ENCODE measurements at regions not wholly inside any gene's neighbourhood (a gene's known extent, or its start where the extent isn't known, plus 50 kb on each side); places are given as distances from the start of the nearest gene placed in this dataset.

DNA sequence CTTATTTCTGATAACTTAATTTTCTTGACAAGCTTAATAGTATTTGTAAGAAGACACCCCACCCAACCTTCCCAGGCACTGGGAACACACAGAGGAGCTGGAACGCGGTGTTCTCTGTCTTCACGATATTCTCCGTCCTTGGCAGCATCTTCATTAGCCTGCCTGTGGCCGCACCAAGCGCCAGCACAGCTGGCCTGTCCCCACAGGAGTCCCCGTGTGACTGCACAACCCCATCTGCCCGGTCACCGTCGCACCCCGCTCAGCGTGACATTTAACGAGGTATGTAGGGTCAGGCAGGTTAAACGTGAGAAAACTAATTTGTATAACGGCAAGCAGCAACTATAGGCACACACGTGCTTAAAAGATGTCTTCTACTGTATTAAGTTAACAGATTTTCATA, 293.3 kb downstream of the BRD1 start:
- H3K36me3 Mint-ChIP-seq (ENCODE audit: low read depth), result peaks cover 31% of the 10 kb centered on the region
- H3K9me3 Mint-ChIP-seq, result no peaks in the 10 kb centered on the region
- no peaks in the 10 kb centered on the region for H3K27me3 Mint-ChIP-seq
- no peak overlapping the region for H3K27ac Mint-ChIP-seq
- no peaks in the 10 kb centered on the region for H3K4me1 Mint-ChIP-seq (ENCODE audit: low read depth)
- DNase-seq, result no peak
- H3K4me3 Mint-ChIP-seq, result no peak overlapping the region

DNA sequence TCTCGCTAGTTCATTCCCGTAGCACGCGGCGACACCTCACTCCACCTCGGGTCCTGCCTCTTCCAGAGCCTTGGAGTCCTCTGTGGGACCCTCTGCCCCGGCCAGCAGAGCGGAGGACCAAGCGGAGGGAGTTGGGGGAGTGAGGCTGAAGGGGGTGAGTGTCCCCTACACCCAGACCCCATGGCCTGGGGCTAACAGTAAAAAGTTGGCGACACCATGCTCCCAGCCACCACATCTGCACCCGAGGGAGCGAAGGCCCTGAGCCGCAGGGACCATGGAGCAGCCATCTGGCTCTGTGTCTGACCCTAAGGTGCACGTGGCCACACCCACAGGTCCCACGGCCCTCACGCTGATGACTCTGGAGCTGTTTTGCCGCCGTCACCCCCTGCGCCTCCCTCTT, 293.8 kb downstream of the BRD1 start:
- H3K36me3 Mint-ChIP-seq (ENCODE audit: low read depth), result peaks cover 27% of the 10 kb centered on the region
- DNase-seq, result no peak
- no peak overlapping the region for H3K27ac Mint-ChIP-seq
- no peaks in the 10 kb centered on the region for H3K9me3 Mint-ChIP-seq
- H3K27me3 Mint-ChIP-seq, result no peaks in the 10 kb centered on the region
- H3K4me3 Mint-ChIP-seq, result no peak overlapping the region
- no peaks in the 10 kb centered on the region for H3K4me1 Mint-ChIP-seq (ENCODE audit: low read depth)

DNA sequence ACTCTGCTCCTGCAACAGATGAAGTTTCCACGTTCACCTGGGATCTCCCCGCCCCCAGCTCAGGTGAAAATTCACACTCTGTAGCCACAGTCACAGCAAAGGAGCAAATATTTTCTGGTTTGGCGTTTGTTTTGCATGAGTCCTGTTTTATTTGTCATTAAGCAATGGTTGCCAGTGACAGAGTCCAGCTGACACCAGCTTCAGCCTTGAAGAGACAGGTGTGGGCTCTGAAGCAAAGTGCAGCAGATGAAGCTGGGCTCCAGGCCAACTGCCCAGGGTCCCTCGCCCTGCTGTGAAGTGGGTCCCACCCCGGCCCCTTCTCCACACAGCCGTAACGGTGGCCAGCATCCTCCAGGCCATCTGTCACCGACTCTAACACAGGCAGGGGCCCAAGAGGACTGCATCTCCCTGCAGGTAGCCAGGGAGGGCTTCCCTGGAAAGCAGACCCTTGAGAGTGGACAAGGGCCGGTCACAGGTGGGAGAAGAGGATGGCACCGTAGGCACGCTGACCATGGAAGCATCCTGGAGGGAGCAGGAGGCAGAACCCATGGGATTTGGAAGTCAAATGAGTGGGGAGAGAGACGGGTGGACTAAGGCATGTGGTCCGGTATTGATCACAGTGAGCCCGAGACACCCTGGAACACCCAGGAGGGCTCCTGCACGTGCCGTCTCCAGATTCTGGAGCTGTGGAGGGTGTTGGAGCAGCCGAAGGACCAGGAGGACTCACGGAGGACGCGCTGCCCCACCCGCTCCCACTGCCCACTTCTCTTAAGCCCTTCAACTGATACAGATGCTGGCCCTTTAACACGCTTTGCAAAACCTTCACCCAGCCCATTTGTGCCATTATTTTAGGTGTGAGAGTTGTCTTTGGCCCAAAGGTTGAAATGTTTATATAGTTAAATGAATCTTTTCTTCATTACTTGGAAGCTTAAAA, 294.5 kb downstream of the BRD1 start:
- Mint-ChIP-seq H3K36me3 (ENCODE audit: low read depth) (peaks cover 25% of the 10 kb centered on the region), H3K27ac (no peak overlapping the region), H3K4me1 (ENCODE audit: low read depth) (no peaks in the 10 kb centered on the region), H3K27me3 (no peaks in the 10 kb centered on the region), H3K9me3 (no peaks in the 10 kb centered on the region), H3K4me3 (no peak overlapping the region)
- no peak for DNase-seq

DNA sequence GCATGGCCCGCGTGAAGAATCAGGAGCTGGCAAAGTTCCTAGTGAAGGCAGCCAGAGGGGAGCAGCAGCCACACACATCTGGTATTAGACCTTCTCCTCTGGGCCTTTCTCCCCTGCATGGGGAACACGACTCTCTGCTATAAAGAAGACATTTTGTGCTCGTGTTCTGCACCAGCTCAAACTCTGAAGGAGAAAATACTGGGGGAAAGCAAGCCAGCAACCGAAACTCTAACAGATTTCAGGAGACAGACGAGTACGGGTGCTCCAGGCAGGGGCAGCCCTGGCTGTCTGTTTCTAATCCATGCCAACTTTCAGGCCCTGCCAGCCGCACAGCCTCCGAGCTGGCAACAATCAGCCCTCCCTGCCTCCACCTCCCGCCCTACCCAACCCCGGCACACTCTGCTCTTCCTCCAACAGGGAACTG, 296.3 kb downstream of the BRD1 start:
- Mint-ChIP-seq H3K27me3 (no peaks in the 10 kb centered on the region), H3K36me3 (ENCODE audit: low read depth) (peaks cover 27% of the 10 kb centered on the region), H3K27ac (no peak overlapping the region), H3K4me3 (no peak overlapping the region), H3K4me1 (ENCODE audit: low read depth) (no peaks in the 10 kb centered on the region), H3K9me3 (no peaks in the 10 kb centered on the region)
- no peak for DNase-seq

DNA sequence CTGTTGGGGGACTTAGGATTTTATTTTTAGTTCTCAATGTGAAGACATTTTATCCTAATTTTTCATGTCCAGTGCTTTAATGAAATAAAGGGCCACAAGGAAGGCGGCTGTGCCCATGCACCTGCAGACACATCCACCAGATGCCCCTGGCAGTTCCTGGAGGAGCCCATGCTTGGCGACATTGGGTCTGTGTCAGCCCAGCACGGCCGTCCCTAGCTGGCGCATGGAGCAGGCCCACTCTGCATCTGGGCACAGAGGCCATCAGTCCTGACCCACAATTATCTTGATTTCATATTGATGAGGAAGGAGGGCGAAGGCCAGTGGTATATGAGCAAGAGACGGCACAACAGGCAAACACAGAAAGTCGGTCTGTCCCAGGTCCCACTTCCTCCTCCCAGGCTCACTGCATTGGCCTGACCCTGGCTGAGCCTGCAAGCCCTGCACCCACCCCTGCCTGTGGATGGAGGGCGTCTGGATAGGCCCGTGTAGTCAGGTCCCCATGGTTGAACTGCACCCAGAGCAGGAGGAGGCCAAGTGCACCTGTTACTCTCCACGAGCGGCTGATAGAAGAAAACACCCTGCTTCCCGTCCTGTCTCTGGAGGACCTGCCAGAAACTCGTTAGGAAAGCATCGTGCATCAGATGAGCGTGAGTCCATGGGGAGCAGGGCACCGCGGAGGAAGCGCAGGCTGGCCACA, 296.9 kb downstream of the BRD1 start:
- peaks cover 26% of the 10 kb centered on the region for H3K36me3 Mint-ChIP-seq (ENCODE audit: low read depth)
- DNase-seq, result no peak
- H3K4me1 Mint-ChIP-seq (ENCODE audit: low read depth), result no peaks in the 10 kb centered on the region
- no peak overlapping the region for H3K4me3 Mint-ChIP-seq
- H3K9me3 Mint-ChIP-seq, result no peaks in the 10 kb centered on the region
- no peak overlapping the region for H3K27ac Mint-ChIP-seq
- no peaks in the 10 kb centered on the region for H3K27me3 Mint-ChIP-seq

DNA sequence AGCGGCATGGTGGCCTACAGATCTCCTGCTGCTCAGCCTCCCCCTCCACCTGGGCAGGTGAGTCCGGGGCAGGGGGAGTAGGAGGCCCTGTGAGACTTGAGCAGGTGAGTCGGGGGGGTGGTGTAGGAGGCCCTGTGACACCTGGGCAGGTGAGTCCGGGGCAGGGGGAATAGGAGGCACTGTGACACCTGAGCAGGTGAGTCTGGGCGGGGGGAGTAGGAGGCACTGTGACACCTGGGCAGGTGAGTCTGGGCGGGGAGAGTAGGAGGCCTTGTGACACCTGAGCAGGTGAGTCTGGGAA, 299.3 kb downstream of the BRD1 start:
- H3K9me3 Mint-ChIP-seq, result no peaks in the 10 kb centered on the region
- H3K36me3 Mint-ChIP-seq (ENCODE audit: low read depth), result peaks cover 22% of the 10 kb centered on the region
- no peaks in the 10 kb centered on the region for H3K27me3 Mint-ChIP-seq
- H3K4me3 Mint-ChIP-seq, result no peak overlapping the region
- H3K4me1 Mint-ChIP-seq (ENCODE audit: low read depth), result no peaks in the 10 kb centered on the region
- DNase-seq, result no peak
- no peak overlapping the region for H3K27ac Mint-ChIP-seq

DNA sequence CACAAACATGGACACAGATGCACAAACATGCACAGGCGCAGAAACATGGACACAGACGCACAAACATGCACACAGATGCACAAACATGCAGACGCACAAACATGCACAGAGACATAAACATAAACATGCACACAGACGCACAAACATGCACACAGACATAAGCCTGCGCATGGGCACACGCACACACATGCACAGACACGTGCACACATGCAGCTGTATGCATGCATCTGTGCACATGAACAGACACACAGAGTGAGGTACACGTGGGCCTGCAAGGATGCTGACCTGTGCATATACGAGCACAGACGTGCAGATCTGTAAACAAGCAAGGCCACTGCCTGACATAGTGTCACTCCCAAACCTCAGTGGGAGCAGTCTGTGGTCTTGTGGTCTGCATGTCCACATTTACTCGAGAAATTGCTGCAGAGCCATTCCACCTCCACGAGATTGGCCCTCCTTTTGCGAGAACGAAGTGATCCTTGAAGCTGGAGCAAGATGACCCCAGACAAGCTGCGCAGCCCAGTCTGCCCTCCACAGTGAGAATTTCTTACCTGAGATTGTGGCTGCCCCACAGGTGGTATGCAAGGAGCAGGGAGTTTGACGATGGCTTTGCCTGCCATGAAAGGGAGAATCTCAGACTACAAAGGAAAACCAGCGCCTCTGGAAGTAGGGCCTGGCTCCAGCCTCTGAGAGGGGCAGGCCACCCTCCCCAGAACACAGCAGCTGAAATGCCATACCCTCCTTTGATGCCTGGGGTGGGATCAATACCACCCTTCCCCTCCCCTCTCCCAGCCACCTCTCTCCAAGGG, 299.9 kb downstream of the BRD1 start:
- no peak overlapping the region for H3K27ac Mint-ChIP-seq
- no peak overlapping the region for H3K4me3 Mint-ChIP-seq
- H3K27me3 Mint-ChIP-seq, result no peaks in the 10 kb centered on the region
- no peaks in the 10 kb centered on the region for H3K9me3 Mint-ChIP-seq
- H3K4me1 Mint-ChIP-seq (ENCODE audit: low read depth), result no peaks in the 10 kb centered on the region
- peaks cover 22% of the 10 kb centered on the region for H3K36me3 Mint-ChIP-seq (ENCODE audit: low read depth)
- no peak for DNase-seq

DNA sequence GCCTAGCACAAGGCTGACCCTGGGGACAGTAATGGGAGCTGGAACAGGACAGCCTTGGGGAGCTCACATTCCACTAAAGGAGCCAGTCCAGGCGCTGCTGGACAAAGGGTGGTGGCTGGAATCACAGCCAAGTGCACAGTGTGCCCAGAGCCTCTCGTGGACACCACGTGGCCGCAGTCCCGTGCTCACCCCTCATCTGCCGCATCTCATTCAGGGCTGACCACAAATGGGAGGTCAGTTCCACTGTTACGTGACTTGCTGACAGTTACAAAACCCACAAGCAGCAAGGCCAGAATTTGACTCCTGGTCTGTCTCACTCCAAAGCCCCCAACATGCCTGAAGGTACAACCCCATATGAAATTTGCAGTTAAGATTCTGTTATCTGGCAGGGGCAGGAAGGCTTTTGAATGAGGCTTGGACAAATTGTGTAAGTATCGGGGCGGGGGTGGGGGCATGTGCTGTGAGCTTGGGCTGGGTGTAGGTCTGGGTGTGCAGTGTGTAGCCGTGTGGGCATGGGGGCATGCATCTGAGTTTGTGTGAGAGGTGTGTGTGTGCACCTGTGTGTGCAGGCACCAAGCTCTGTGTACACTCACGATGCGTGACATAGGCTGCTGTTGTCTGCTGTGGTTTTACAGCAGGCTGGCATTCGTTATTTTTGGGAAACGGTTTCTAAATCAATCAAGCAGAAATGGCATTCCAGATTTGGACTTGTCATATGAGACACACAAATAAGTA, 301.7 kb downstream of the BRD1 start:
- no peak for DNase-seq
- Mint-ChIP-seq H3K9me3 (no peaks in the 10 kb centered on the region), H3K27ac (no peak overlapping the region), H3K4me1 (ENCODE audit: low read depth) (no peaks in the 10 kb centered on the region), H3K36me3 (ENCODE audit: low read depth) (peaks cover 34% of the 10 kb centered on the region), H3K27me3 (no peaks in the 10 kb centered on the region), H3K4me3 (no peak overlapping the region)

DNA sequence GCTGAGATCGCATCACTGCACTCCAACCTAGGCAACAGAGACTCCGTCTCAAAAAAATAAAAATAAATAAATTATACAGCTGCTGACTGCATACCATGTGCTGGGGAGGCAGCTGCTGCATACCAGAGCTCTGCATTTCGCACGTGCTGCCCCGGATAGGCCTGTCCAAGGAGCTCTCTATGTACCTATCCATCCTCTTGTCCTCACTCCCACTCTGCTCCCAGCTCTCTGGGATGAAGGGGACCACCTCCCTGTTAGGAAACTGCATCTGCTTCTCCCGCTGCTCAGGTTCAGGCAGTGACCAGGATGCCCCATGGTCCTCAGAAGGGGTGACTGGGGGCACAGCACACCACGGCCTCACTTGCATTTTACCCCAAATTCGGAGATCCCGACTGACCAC, 302.3 kb downstream of the BRD1 start:
- no peak for DNase-seq
- Mint-ChIP-seq H3K4me1 (ENCODE audit: low read depth) (no peaks in the 10 kb centered on the region), H3K36me3 (ENCODE audit: low read depth) (peaks cover 37% of the 10 kb centered on the region), H3K27ac (no peak overlapping the region), H3K4me3 (no peak overlapping the region), H3K9me3 (no peaks in the 10 kb centered on the region), H3K27me3 (no peaks in the 10 kb centered on the region)

DNA sequence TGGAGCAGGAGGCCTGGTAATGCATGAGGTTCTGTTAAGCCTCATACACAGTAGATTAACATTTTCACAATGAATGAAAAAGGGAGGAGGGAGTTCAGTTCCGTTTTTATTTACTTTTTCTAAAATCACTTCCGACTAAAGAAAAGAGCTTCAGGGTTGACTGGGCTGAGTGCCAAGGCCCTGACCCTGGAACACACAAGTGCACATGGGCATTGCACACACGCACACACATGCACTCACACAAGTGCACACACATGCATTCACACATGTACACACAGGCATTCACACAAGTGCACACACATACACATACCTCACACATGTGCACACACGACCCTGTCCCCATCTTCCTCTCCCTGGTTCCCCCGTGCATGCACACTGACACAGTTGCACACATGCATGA, 303.3 kb downstream of the BRD1 start:
- DNase-seq, result peak; percentile 7
- Mint-ChIP-seq H3K9me3 (no peaks in the 10 kb centered on the region), H3K4me1 (ENCODE audit: low read depth) (no peaks in the 10 kb centered on the region), H3K27me3 (no peaks in the 10 kb centered on the region), H3K36me3 (ENCODE audit: low read depth) (peaks cover 35% of the 10 kb centered on the region), H3K4me3 (no peak overlapping the region), H3K27ac (no peak overlapping the region)

DNA sequence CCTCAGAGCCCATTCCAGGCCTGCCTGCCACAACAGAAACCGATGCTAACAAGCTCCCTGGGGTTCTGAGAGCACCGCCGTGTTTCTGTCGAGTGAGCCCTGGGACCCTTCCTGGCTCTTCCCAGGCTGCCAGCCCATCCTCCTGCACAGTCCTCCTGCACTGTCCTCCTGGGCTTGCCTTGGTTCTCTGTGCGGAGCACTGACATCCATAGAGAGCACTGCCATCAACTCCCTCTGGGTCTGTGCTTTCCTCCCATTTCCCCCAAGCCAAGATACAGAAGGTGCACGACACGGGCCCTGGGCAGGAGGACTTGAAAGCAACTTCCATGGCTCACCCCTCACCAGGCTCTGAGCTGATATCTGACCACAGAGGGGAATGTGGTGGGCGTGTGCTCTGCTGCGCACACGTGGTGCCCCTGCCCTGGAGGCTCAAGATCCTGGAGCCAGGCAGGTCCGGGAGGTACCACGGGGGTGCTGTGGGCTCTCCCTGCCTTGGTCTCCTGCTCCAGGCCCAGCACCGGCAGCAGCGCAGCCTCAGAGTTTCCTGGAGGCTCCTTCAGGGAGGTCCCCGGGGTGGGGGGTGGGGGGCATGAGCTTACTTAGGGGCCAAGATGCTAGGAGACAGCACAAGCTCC, 304.2 kb downstream of the BRD1 start:
- no peaks in the 10 kb centered on the region for H3K9me3 Mint-ChIP-seq
- no peaks in the 10 kb centered on the region for H3K27me3 Mint-ChIP-seq
- no peak overlapping the region for H3K27ac Mint-ChIP-seq
- H3K36me3 Mint-ChIP-seq (ENCODE audit: low read depth), result peaks cover 37% of the 10 kb centered on the region
- H3K4me1 Mint-ChIP-seq (ENCODE audit: low read depth), result no peaks in the 10 kb centered on the region
- H3K4me3 Mint-ChIP-seq, result no peak overlapping the region
- DNase-seq, result peak; percentile 8

DNA sequence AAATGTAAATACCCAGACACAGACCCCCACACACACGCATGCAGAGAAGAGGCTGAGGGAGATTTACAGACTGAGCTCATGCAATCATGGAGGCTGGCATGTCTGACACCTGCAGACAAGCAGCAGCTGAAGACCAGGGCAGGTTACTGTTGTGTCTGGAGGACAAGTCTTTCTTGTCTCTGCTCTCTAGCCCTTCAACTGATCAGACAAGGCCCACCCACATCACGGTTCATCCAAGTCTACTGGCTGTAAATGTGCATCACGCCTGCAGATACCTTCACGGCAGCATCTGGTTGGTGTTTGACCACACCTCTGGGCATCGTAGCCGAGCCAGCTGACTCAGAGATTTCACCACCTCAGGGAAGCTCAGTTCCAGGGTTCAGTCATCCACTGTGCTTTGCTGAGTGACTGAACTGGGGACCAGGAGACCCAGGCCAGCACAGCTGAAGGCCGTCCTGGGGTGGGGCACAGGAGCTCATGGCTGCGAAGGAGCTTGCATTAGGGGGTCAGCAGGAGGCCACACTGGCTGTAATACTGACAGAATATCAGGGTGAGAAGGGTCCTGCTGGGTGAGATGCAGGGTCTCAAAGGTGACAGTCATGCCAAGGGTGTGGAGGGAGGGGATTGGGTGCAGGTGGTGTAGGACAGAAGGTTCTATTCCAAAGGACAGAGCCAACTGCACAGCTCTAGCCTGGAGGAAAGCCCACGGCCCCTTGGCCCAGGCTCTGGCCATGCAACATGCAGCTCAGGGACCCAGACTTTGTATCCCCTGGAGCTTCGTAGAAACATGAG, 304.9 kb downstream of the BRD1 start:
- Mint-ChIP-seq H3K4me3 (no peak overlapping the region), H3K36me3 (ENCODE audit: low read depth) (peaks cover 36% of the 10 kb centered on the region), H3K9me3 (no peaks in the 10 kb centered on the region)

DNA sequence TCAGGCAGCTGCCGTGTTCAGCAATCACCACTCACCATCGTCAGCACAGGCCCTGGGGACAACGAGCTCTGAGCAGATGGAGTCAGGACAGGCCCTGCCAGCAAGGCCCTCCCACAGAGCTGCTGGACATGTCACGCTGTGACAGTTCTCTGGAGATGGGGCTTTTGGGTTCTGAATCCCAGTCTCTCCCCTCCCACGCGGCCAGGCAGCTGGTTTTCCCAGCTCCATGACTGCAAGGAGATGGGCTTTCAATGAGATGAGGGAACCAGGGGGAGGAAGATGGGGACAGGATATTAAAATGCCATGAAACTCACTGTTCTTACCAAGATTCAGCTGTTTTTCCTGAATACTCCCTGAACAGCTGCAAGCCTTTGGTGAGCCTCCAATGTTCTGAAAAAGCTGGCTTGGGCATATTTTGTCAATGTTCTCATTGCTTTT, 305.9 kb downstream of the BRD1 start:
- Mint-ChIP-seq H3K27ac (no peak overlapping the region), H3K4me1 (ENCODE audit: low read depth) (no peaks in the 10 kb centered on the region), H3K36me3 (ENCODE audit: low read depth) (peaks cover 40% of the 10 kb centered on the region), H3K27me3 (no peaks in the 10 kb centered on the region), H3K9me3 (no peaks in the 10 kb centered on the region), H3K4me3 (no peak overlapping the region)
- DNase-seq, result peak; percentile 6

More for the DNA sequence above, 304.9 kb downstream of the BRD1 start:
- DNase-seq, result peak; percentile 12
- no peaks in the 10 kb centered on the region for H3K27me3 Mint-ChIP-seq
- no peaks in the 10 kb centered on the region for H3K4me1 Mint-ChIP-seq (ENCODE audit: low read depth)
- no peak overlapping the region for H3K27ac Mint-ChIP-seq

Measured in activated T-cell treated with anti-CD3 and anti-CD28 coated beads, Interleukin-2, amount 50 U/mL, for 24 hours (primary cell).